GM21390 (cell line): ENCODE measurements at regions not wholly inside any gene's neighbourhood (a gene's known extent, or its start where the extent isn't known, plus 50 kb on each side); places are given as distances from the start of the nearest gene placed in this dataset.
"Not testable (repeated sequence)": the region's sequence is repeated elsewhere in the genome, so short reads cannot be mapped to it uniquely, and the experiment has no call there.

Source experiments
- ATAC-seq: cut with Tn5 transposase; IDR thresholded peaks from one replicate; pipeline ENCODE4 v1.9.1; 2021; ENCODE audit not compliant: unreplicated experiment

GRCh38 chr7:106713452-106713851, 52.5 kb upstream of the CCDC71L start:
- not testable (repeated sequence) for ATAC-seq

GRCh38 chr7:106714590-106715442, 53.9 kb upstream of the CCDC71L start:
- ATAC-seq, result not testable (repeated sequence)

DNA sequence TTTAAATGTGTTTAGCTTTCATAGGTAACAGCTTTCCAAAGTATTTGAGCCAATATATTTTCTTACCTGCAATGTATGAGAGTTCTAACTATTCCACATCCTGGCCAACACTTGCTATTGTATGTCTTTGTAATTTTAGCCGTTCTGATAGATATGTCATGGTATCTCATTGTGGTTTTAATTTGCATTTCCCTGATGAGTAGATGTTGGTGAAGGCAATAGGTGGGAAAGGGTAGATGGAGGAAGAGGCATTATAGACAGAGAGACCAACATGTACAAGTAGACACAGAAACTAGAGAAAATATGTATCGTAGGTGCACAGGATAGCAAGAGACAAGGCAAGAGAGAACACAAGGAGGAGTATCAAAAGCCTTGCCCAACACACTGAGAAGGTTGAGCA, 54.8 kb upstream of the CCDC71L start:
- no peak for ATAC-seq

GRCh38 chr7:106717254-106717954, 56.4 kb upstream of the CCDC71L start:
- no peak for ATAC-seq

- peak; percentile 78 for ATAC-seq
These were observed 57.3 kb upstream of the CCDC71L start for GRCh38 chr7:106717955-106718871.

GRCh38 chr7:106720641-106721040, 59.7 kb upstream of the CCDC71L start:
- ATAC-seq, result no peak

DNA sequence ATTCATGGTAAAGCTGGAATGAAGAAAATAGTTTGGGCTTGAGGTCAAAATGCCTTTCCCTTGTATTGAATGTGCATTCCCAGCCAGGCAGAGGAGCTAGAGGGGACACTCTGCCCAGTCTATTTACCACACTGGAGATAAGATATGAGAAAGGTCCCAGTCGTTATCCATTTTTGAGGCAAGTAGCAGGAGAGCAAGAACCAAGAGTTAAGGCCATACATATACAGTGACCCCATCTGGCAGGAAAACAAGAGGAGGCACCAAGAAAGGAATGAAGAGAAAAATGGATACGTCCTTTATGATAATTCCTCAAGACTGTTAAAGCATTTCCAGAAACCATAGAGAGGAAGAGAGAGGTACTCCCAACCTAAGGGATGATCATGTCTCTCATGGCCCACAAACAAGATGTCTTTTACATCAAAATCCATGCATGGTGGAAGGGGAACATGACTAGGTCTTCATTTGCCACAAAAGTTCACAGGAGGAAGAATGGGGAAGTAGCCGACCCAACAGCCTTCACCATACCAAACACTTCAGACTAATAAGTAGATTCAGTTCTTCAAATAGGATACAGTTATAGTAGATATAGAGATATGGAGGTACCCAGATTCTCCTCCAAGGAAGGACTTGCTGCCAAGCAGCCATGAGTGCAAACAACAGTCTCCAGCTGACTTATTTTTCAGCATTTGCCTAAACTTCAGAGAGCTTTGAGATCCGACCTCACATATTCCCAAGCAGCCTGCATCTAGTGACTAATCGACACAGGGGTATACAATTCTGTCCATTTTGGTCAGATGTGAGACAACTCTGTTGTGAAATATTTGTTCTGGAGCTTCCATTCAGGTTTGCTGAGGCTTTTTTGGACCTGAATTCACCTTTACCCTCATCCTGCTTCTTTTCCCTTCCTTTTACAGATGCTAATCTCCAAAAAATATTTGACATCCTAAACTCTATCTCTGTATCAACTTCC, 61.1 kb upstream of the CCDC71L start:
- ATAC-seq, result no peak

GRCh38 chr7:106723398-106723797, 62.4 kb upstream of the CCDC71L start:
- ATAC-seq, result no peak

GRCh38 chr7:106729720-106730385, 68.9 kb upstream of the CCDC71L start:
- ATAC-seq, result no peak

GRCh38 chr7:106731187-106731586, 70.2 kb upstream of the CCDC71L start:
- peak; percentile 90 for ATAC-seq

- no peak for ATAC-seq
These were observed 70.9 kb upstream of the CCDC71L start for GRCh38 chr7:106731646-106732444.

DNA sequence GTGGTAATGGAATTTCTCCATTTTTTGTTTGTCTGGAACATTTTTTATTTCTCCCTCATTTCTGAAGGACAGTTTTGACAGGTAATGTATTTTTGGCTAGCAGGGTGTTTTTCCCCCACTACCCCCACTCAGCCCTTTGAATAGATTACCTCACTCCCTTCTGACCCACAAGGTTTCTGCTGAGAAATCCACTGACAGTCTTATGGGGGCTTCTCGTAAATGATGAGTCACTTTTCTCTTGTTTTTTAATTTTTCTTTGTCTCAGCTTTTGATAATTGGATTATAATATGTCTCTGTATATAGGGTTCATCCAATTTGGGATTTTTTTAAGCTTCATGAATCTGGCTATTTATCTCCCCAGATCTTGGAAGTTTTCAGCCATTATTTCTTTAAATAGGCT, 74.7 kb upstream of the CCDC71L start:
- no peak for ATAC-seq

GRCh38 chr7:106736123-106736507, 75.2 kb upstream of the CCDC71L start:
- ATAC-seq, result no peak

DNA sequence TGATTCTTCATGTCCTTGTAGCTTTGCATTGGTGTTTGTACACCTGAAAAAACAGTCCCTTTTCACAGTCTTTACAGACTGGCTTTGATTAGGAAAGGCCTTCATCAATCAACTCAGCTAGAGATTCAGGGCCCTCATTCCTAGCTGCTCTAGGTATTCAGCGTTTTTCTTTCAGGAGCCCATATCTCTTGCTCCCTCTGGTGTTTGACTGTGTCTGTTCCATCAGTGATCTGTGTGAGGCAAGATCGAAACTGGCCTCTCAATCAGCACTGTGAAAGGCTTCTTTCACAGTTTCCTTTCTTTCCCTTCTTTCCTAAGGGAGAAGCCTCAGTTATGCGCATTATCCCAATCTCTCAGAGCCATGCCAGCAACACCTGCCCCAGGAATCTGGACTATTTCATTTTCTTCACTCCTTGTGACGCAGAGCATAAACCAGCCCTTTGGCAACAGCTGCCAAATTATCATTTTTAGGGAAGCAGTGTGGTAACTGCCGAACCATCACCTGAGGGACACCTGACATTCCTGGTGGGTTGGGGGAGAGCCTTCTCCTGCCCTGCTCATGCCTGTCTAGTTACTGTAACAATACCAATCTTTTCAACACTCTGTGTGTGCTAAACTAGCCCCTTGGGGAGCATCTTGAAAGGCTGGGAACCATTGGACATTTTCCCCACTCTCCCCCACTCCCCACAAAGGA, 75.7 kb upstream of the CCDC71L start:
- ATAC-seq, result peak; percentile 77

DNA sequence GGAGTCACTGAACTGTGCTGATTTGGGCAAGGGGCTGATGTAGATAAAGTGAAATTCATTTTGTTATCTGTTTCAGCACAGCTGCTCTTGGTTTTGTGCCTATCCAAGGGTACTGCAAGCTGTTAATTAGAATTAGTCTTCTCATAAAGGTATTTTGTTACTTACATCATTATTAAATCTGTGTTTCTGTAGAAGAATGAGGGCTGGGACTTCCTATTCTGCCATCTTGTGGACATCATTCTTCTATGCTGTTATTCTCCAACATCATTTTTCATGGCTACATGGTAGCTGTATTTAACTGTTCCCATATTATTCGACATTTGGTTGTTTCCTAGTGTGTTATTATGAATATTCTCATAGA, 76.2 kb upstream of the CCDC71L start:
- ATAC-seq, result no peak

DNA sequence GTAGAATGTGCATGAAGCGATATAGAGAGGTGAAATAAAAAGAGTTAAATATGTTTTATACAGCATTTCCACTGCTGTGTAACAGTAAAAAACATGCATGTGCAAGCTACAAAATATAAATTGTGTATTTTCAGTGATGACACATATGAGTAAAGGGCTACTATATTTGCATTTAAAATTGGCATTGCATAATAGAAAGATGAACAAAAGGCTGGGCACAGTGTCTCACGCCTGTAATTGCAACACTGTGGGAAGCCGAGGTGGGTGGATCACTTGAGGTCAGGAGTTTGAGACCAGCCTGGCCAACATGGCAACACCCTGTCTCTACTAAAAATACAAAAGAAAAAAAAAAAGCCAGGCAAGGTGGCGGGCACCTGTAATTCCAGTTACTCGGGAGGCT, 79.8 kb upstream of the CCDC71L start:
- ATAC-seq, result no peak

- ATAC-seq, result no peak
These were observed 83.7 kb upstream of the CCDC71L start for GRCh38 chr7:106744563-106745091.

GRCh38 chr7:106747301-106747700, 86.3 kb upstream of the CCDC71L start:
- not testable (repeated sequence) for ATAC-seq
